CD8-positive, alpha-beta memory T cell (primary cell): ENCODE measurements at regions not wholly inside any gene's neighbourhood (a gene's known extent, or its start where the extent isn't known, plus 50 kb on each side); places are given as distances from the start of the nearest gene placed in this dataset.
"Not testable (repeated sequence)": the region's sequence is repeated elsewhere in the genome, so short reads cannot be mapped to it uniquely, and the experiment has no call there.

ENCODE experiments used
- CTCF ChIA-PET: fragments of 350-600 bp; sonication (Branson Sonifier 250); formaldehyde crosslinking; loops from one replicate; lab custom pipeline; 2021; ENCODE audit warnings: antibody characterized with exemption; lab: Charles Lee
- POLR2A ChIA-PET: fragments of 350-600 bp; sonication (Branson Sonifier 250); formaldehyde crosslinking; loops from one replicate; lab custom pipeline; 2021; ENCODE audit warnings: antibody characterized with exemption; lab: Charles Lee
- DNase-seq, 5 donors: peaks; one replicate each; pipeline versions ENCODE4 v3.0.0 to v3.0.0-alpha.2; 2020 to 2022; ENCODE audit warnings: mixed read lengths in 1 of 5
- H3K27ac ChIP-seq: one replicate; pipeline ENCODE4 v1.7.0; 2013; ENCODE audit warnings: low read depth, mild to moderate bottlenecking, low read length, moderate library complexity
- H3K27me3 ChIP-seq: 2 replicates; pipeline ENCODE4 v1.7.0; 2013; ENCODE audit warnings: low read length, mild to moderate bottlenecking; ENCODE audit not compliant: insufficient read depth, poor library complexity, severe bottlenecking
- H3K36me3 ChIP-seq: 2 replicates; pipeline ENCODE4 v1.7.0; 2013; ENCODE audit warnings: mild to moderate bottlenecking, low read length, moderate library complexity; ENCODE audit not compliant: insufficient read depth
- H3K4me1 ChIP-seq: 2 replicates; pipeline ENCODE4 v1.7.0; 2013; ENCODE audit warnings: mild to moderate bottlenecking, low read length, moderate library complexity; ENCODE audit not compliant: insufficient read depth
- H3K4me3 ChIP-seq: 2 replicates; pipeline ENCODE4 v1.7.0; 2013; ENCODE audit warnings: mild to moderate bottlenecking, low read length
- H3K9me3 ChIP-seq: 2 replicates; pipeline ENCODE4 v1.7.0; 2013; ENCODE audit warnings: mild to moderate bottlenecking, low read length
- H3K27ac Mint-ChIP-seq, 8 donors: one replicate each; pipeline ENCODE4 v1.8.0; 2020 to 2021; ENCODE audit warnings: mixed read lengths in 8 of 8, mild to moderate bottlenecking in 6 of 8, inconsistent platforms in 3 of 8, moderate library complexity in 3 of 8
- H3K27me3 Mint-ChIP-seq, 2 donors: one replicate each; pipeline ENCODE4 v1.8.0; 2020 to 2021; ENCODE audit warnings: mixed read lengths in 2 of 2, mild to moderate bottlenecking in 1 of 2, moderate library complexity in 1 of 2
- H3K36me3 Mint-ChIP-seq, 3 donors: one replicate each; pipeline ENCODE4 v1.8.0; 2020 to 2021; ENCODE audit warnings: mixed read lengths in 3 of 3, inconsistent platforms in 1 of 3, mild to moderate bottlenecking in 1 of 3
- H3K4me1 Mint-ChIP-seq, 3 donors: one replicate each; pipeline ENCODE4 v1.8.0; 2020 to 2021; ENCODE audit warnings: mixed read lengths in 3 of 3, inconsistent platforms in 1 of 3, mild to moderate bottlenecking in 1 of 3
- H3K4me3 Mint-ChIP-seq, 7 donors: one replicate each; pipeline ENCODE4 v1.8.0; 2020 to 2021; ENCODE audit warnings: mixed read lengths in 7 of 7, mild to moderate bottlenecking in 6 of 7, moderate library complexity in 4 of 7, inconsistent platforms in 2 of 7
- H3K9me3 Mint-ChIP-seq, 5 donors: one replicate each; pipeline ENCODE4 v1.8.0; 2020 to 2022; ENCODE audit warnings: mixed read lengths in 5 of 5, mild to moderate bottlenecking in 3 of 5, moderate library complexity in 2 of 5, inconsistent platforms in 1 of 5

DNA sequence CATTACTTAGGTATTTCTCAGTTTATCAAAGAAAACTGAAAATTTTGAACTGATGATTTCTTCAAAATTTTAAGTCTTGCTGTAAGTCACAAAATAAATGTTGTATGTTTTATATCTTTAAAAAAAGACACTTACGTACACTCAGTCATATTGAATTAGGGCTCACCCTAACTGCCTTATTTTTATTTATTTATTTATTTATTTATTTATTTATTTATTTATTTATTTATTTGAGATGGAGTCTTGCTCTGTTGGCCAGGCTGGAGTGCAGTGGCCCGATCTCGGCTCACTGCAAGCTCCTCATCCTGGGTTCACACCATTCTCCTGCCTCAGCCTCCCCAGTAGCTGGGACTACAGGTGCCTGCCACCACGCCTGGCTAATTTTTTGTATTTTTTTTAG, 881.9 kb downstream of the TTLL7 start:
- H3K27me3 ChIP-seq, POLR2A ChIA-PET, DNase-seq, H3K36me3 ChIP-seq, H3K4me3 ChIP-seq, H3K36me3 Mint-ChIP-seq, H3K4me3 Mint-ChIP-seq, H3K9me3 ChIP-seq, H3K27me3 Mint-ChIP-seq, H3K4me1 ChIP-seq, CTCF ChIA-PET, H3K27ac Mint-ChIP-seq, H3K27ac ChIP-seq, H3K4me1 Mint-ChIP-seq: not testable (repeated sequence)
- H3K9me3 Mint-ChIP-seq: peaks cover 0 to 12% (median 2%) of the 10 kb centered on the region in 5 donors

DNA sequence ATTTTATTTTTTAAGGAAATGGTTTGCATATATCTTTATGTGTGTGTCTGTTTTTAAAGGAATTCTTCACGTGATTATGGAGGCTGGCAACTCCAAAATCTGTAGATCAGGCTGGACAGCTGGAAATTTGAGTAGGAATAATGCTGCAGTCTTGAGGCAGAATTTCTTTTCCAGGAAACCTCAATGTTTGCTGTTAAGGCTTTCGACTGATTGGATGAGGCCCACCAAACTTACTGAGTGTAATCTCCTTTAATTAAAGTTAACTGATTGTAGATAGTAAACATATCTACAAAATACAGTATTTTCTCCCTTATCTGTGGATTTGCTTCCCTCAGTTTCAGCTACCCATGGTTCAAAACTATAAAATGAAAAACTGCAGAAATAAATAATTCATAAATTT, 883.1 kb downstream of the TTLL7 start:
- Mint-ChIP-seq H3K36me3 (no peaks in the 10 kb centered on the region), H3K27ac (no peak overlapping the region), H3K4me3 (no peak overlapping the region)

DNA sequence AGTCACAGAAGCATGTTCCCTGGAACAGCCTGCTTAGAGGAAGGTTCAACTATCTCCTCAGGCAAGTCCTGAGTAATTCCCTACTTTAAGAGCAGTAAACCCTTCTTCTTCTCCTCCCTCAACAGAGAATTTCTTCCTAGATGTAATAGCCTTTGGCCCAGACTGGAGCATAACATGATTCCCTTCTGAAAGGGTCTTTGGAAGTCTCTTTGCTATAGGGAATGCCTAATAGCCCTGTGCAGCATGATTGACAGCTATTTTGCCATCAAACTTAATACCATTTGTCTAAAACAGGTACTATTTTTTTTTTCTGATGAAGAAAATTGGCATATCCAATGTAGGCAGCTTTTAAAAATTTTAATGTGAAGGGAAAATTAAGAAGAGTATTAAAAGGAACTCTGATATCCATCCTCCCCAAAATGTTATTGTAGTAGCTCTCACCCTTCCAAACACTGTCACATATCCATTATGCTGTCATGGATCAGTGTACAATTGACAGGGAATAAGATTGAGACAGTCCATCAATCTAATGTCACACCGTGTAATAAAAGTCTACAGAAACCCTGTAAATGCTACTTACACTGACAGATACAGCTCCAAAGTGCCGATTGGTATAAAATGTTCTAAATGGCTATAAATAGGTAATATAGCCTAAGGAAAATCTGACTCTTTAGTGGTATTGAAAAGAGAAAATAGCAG, 884.6 kb downstream of the TTLL7 start:
- DNase-seq: no peak
- Mint-ChIP-seq H3K9me3 (peaks cover 0 to 6% (median 2%) of the 10 kb centered on the region in 5 donors), H3K4me3 (no peak overlapping the region), H3K27me3 (peaks cover 0 to 1% of the 10 kb centered on the region in 2 donors), H3K27ac (no peak overlapping the region), H3K36me3 (no peaks in the 10 kb centered on the region), H3K4me1 (no peaks in the 10 kb centered on the region)
- ChIA-PET CTCF (no interaction called here), POLR2A (no interaction called here)
- H3K27ac ChIP-seq: no peak overlapping the region
- no peaks in the 10 kb centered on the region for H3K4me1 ChIP-seq
- no peaks in the 10 kb centered on the region for H3K27me3 ChIP-seq
- H3K9me3 ChIP-seq: no peaks in the 10 kb centered on the region
- no peak overlapping the region for H3K4me3 ChIP-seq
- no peaks in the 10 kb centered on the region for H3K36me3 ChIP-seq

More for the DNA sequence above, 883.1 kb downstream of the TTLL7 start:
- Histone ChIP-seq H3K27me3 (no peaks in the 10 kb centered on the region), H3K36me3 (no peaks in the 10 kb centered on the region), H3K4me3 (no peak overlapping the region), H3K4me1 (no peaks in the 10 kb centered on the region), H3K9me3 (no peaks in the 10 kb centered on the region), H3K27ac (no peak overlapping the region)
- peaks cover 0 to 8% (median 2%) of the 10 kb centered on the region in 5 donors for H3K9me3 Mint-ChIP-seq
- ChIA-PET POLR2A (no interaction called here), CTCF (no interaction called here)
- no peak for DNase-seq
- H3K27me3 Mint-ChIP-seq: peaks cover 0 to 1% of the 10 kb centered on the region in 2 donors
- H3K4me1 Mint-ChIP-seq: no peaks in the 10 kb centered on the region

DNA sequence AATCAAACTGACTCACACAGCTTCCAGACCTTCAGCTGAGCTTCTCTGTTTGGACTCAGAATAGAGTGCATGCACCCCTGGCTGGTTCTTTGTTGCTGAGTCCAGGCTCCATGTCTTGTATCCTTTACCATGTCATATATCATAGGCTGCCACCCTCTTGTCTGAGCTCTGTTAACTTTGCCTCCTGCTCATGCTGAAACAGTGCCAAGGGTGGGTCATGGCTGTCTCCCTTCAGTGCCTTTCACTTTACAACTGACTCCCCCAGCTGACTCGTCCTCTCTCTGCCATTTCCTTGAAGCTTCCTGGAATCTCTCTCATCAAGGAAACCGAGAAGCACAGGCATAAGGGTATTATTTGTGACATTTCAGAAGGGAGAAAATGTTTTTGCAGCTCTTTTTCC, 885.3 kb downstream of the TTLL7 start:
- ChIA-PET CTCF (no interaction called here), POLR2A (no interaction called here)
- H3K36me3 Mint-ChIP-seq: no peaks in the 10 kb centered on the region
- peaks cover 0 to 1% of the 10 kb centered on the region in 2 donors for H3K27me3 Mint-ChIP-seq
- H3K4me3 ChIP-seq: no peak overlapping the region
- H3K4me1 Mint-ChIP-seq: no peaks in the 10 kb centered on the region
- H3K4me3 Mint-ChIP-seq: no peak overlapping the region
- no peak overlapping the region for H3K27ac Mint-ChIP-seq
- no peak overlapping the region for H3K27ac ChIP-seq
- H3K36me3 ChIP-seq: no peaks in the 10 kb centered on the region
- DNase-seq: no peak
- peaks cover 0 to 6% (median 2%) of the 10 kb centered on the region in 5 donors for H3K9me3 Mint-ChIP-seq
- no peaks in the 10 kb centered on the region for H3K9me3 ChIP-seq
- no peaks in the 10 kb centered on the region for H3K27me3 ChIP-seq
- no peaks in the 10 kb centered on the region for H3K4me1 ChIP-seq

- peaks cover 0 to 6% (median 3%) of the 10 kb centered on the region in 5 donors for H3K9me3 Mint-ChIP-seq
- no peak overlapping the region for H3K4me3 Mint-ChIP-seq
- Histone ChIP-seq H3K36me3 (no peaks in the 10 kb centered on the region), H3K4me3 (no peak overlapping the region), H3K9me3 (no peaks in the 10 kb centered on the region), H3K4me1 (no peaks in the 10 kb centered on the region), H3K27me3 (no peaks in the 10 kb centered on the region), H3K27ac (no peak overlapping the region)
- H3K4me1 Mint-ChIP-seq: no peaks in the 10 kb centered on the region
- H3K27ac Mint-ChIP-seq: no peak overlapping the region
- CTCF ChIA-PET: no interaction called here
- H3K27me3 Mint-ChIP-seq: peaks cover 0 to 1% of the 10 kb centered on the region in 2 donors
- no peak for DNase-seq
- POLR2A ChIA-PET: no interaction called here
- no peaks in the 10 kb centered on the region for H3K36me3 Mint-ChIP-seq
Measured at GRCh38 chr1:83112248-83112885, 886.6 kb downstream of the TTLL7 start.

DNA sequence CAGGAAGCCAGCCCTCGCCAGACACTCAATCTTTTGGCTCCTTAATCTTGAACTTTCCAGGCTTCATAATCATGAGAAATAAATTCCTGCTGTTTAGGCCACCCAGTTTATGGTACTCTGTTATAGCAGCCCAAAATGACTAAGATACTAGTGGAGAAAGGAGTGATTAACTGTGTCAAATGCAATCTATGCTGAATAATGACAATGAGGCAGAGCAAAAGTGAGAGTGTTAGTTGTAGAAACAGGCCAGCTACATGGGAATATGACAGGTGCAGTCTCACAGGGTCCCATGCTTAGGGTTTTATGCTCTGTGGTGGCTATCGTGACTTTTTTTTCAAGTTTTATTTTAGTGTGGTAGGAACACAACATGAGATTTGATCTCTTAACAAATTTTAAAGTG, 888.8 kb downstream of the TTLL7 start:
- Mint-ChIP-seq H3K4me3 (no peak overlapping the region), H3K27ac (no peak overlapping the region), H3K9me3 (peaks cover 0 to 6% (median 0%) of the 10 kb centered on the region in 5 donors), H3K4me1 (no peaks in the 10 kb centered on the region), H3K36me3 (no peaks in the 10 kb centered on the region), H3K27me3 (peaks cover 0 to 1% of the 10 kb centered on the region in 2 donors)
- Histone ChIP-seq H3K4me3 (no peak overlapping the region), H3K4me1 (no peaks in the 10 kb centered on the region), H3K27me3 (no peaks in the 10 kb centered on the region), H3K36me3 (no peaks in the 10 kb centered on the region), H3K9me3 (no peaks in the 10 kb centered on the region), H3K27ac (no peak overlapping the region)
- no peak for DNase-seq
- ChIA-PET CTCF (no interaction called here), POLR2A (no interaction called here)

DNA sequence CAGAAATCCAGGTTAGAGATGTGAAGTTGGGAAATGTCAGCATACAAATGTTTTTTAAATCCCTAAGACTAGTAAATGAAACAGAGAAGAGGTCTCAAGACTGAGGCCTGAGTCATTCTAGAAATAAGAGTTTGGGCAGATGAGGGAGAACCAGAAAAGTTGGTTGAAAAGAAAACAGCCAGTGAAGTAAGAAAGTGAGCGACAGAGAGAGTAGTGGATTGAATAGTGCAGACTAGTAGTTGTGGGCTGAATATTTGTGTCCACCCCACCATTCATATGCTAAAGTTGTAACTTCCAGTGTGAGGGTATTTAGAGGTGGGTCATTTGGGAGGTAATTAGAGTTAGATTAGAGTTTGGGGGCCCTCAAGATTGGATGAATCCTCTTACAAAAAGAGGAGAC, 889.2 kb downstream of the TTLL7 start:
- peaks cover 0 to 1% of the 10 kb centered on the region in 2 donors for H3K27me3 Mint-ChIP-seq
- H3K4me3 ChIP-seq: no peak overlapping the region
- H3K4me3 Mint-ChIP-seq: no peak overlapping the region
- ChIA-PET POLR2A (no interaction called here), CTCF (no interaction called here)
- no peaks in the 10 kb centered on the region for H3K36me3 Mint-ChIP-seq
- no peaks in the 10 kb centered on the region for H3K4me1 Mint-ChIP-seq
- no peaks in the 10 kb centered on the region for H3K36me3 ChIP-seq
- H3K27me3 ChIP-seq: no peaks in the 10 kb centered on the region
- no peak for DNase-seq
- no peaks in the 10 kb centered on the region for H3K4me1 ChIP-seq
- H3K27ac Mint-ChIP-seq: no peak overlapping the region
- H3K9me3 Mint-ChIP-seq: peaks cover 0 to 6% (median 0%) of the 10 kb centered on the region in 5 donors
- no peak overlapping the region for H3K27ac ChIP-seq
- no peaks in the 10 kb centered on the region for H3K9me3 ChIP-seq

- Histone ChIP-seq H3K9me3 (no peaks in the 10 kb centered on the region), H3K4me1 (no peaks in the 10 kb centered on the region), H3K4me3 (no peak overlapping the region), H3K36me3 (no peaks in the 10 kb centered on the region), H3K27me3 (no peaks in the 10 kb centered on the region), H3K27ac (no peak overlapping the region)
- ChIA-PET CTCF (no interaction called here), POLR2A (no interaction called here)
- Mint-ChIP-seq H3K4me1 (no peaks in the 10 kb centered on the region), H3K27ac (no peak overlapping the region), H3K36me3 (no peaks in the 10 kb centered on the region), H3K4me3 (no peak overlapping the region), H3K27me3 (peaks cover 0 to 1% of the 10 kb centered on the region in 2 donors), H3K9me3 (peaks cover 0 to 6% (median 0%) of the 10 kb centered on the region in 5 donors)
- no peak for DNase-seq
Measured at GRCh38 chr1:83104558-83104957, 894.4 kb downstream of the TTLL7 start.
